HFFc6 (cell line): ENCODE measurements at regions not wholly inside any gene's neighbourhood (a gene's known extent, or its start where the extent isn't known, plus 50 kb on each side); places are given as distances from the start of the nearest gene placed in this dataset.

Experiments
- DNase-seq: peaks from one replicate; pipeline ENCODE4 v3.0.0-alpha.2; 2018
- H3K27ac Mint-ChIP-seq: 2 replicates; pipeline ENCODE4 v1.8.0; 2020; ENCODE audit warnings: mild to moderate bottlenecking, mixed read lengths
- H3K27me3 Mint-ChIP-seq: 2 replicates; pipeline ENCODE4 v1.8.0; 2021; ENCODE audit warnings: mild to moderate bottlenecking, moderate library complexity, mixed read lengths; ENCODE audit not compliant: insufficient read depth
- H3K36me3 Mint-ChIP-seq: 2 replicates; pipeline ENCODE4 v1.8.0; 2021; ENCODE audit warnings: low read depth, mixed read lengths
- H3K4me1 Mint-ChIP-seq: 2 replicates; pipeline ENCODE4 v1.8.0; 2020; ENCODE audit warnings: low read depth, mixed read lengths
- H3K4me3 Mint-ChIP-seq: 2 replicates; pipeline ENCODE4 v1.8.0; 2020; ENCODE audit warnings: mild to moderate bottlenecking, moderate library complexity, mixed read lengths
- H3K9me3 Mint-ChIP-seq: 2 replicates; pipeline ENCODE4 v1.8.0; 2020; ENCODE audit warnings: mild to moderate bottlenecking, mixed read lengths
- CTCF ChIP-seq: fragments of 200-600 bp; sonication (generic); IDR thresholded peaks from 2 replicates; pipeline ENCODE4 v1.5.0; 2021; ENCODE audit warnings: antibody characterized with exemption, mild to moderate bottlenecking

GRCh38 chr9:2298217-2298616 is 283.1 kb downstream of the SMARCA2 start:
- no peaks in the 10 kb centered on the region for H3K36me3 Mint-ChIP-seq
- peaks cover 3% of the 10 kb centered on the region for H3K27me3 Mint-ChIP-seq
- no peak overlapping the region for H3K27ac Mint-ChIP-seq
- H3K4me3 Mint-ChIP-seq = no peak overlapping the region
- no peak for DNase-seq
- no peaks in the 10 kb centered on the region for H3K4me1 Mint-ChIP-seq
- H3K9me3 Mint-ChIP-seq = no peaks in the 10 kb centered on the region
- TF ChIP-seq CTCF = no peak

GRCh38 chr9:2299156-2299842 is 284.2 kb downstream of the SMARCA2 start:
- H3K27me3 Mint-ChIP-seq = peaks cover 3% of the 10 kb centered on the region
- TF ChIP-seq CTCF = no peak
- H3K4me3 Mint-ChIP-seq = no peak overlapping the region
- no peak overlapping the region for H3K27ac Mint-ChIP-seq
- no peaks in the 10 kb centered on the region for H3K9me3 Mint-ChIP-seq
- H3K4me1 Mint-ChIP-seq = no peaks in the 10 kb centered on the region
- no peak for DNase-seq
- H3K36me3 Mint-ChIP-seq = no peaks in the 10 kb centered on the region

GRCh38 chr9:2299843-2300205 is 284.7 kb downstream of the SMARCA2 start:
- Mint-ChIP-seq H3K27me3 (peaks cover 3% of the 10 kb centered on the region), H3K4me1 (no peaks in the 10 kb centered on the region), H3K27ac (no peak overlapping the region), H3K36me3 (no peaks in the 10 kb centered on the region), H3K4me3 (no peak overlapping the region), H3K9me3 (no peaks in the 10 kb centered on the region)
- no peak for DNase-seq
- no peak for TF ChIP-seq CTCF

- Mint-ChIP-seq H3K4me3 (no peak overlapping the region), H3K4me1 (no peaks in the 10 kb centered on the region), H3K9me3 (no peaks in the 10 kb centered on the region), H3K27me3 (peaks cover 3% of the 10 kb centered on the region), H3K36me3 (no peaks in the 10 kb centered on the region), H3K27ac (no peak overlapping the region)
- no peak for DNase-seq
- no peak for TF ChIP-seq CTCF
Observed at GRCh38 chr9:2300325-2300724, 285.2 kb downstream of the SMARCA2 start.

GRCh38 chr9:2302606-2303005 is 287.5 kb downstream of the SMARCA2 start:
- no peak for DNase-seq
- no peaks in the 10 kb centered on the region; the same call in 1 of the 2 replicates for H3K27me3 Mint-ChIP-seq
- no peak for TF ChIP-seq CTCF
- H3K9me3 Mint-ChIP-seq = no peaks in the 10 kb centered on the region
- H3K4me1 Mint-ChIP-seq = peaks cover 5% of the 10 kb centered on the region
- H3K4me3 Mint-ChIP-seq = no peak overlapping the region
- no peak overlapping the region for H3K27ac Mint-ChIP-seq
- H3K36me3 Mint-ChIP-seq = no peaks in the 10 kb centered on the region

- peaks cover 6% of the 10 kb centered on the region for H3K4me1 Mint-ChIP-seq
- H3K9me3 Mint-ChIP-seq = no peaks in the 10 kb centered on the region; the same call in 1 of the 2 replicates
- TF ChIP-seq CTCF = no peak
- H3K4me3 Mint-ChIP-seq = no peak overlapping the region
- H3K36me3 Mint-ChIP-seq = no peaks in the 10 kb centered on the region
- DNase-seq = no peak
- H3K27ac Mint-ChIP-seq = no peak overlapping the region
- H3K27me3 Mint-ChIP-seq = no peaks in the 10 kb centered on the region; the same call in 1 of the 2 replicates
Observed at GRCh38 chr9:2303056-2303455, 287.9 kb downstream of the SMARCA2 start.
